NB4 (cell line): ENCODE measurements at regions not wholly inside any gene's neighbourhood (a gene's known extent, or its start where the extent isn't known, plus 50 kb on each side); places are given as distances from the start of the nearest gene placed in this dataset.

Experiments used
- DNase-seq: peaks from one replicate; pipeline ENCODE4 v3.0.0; 2010; ENCODE audit warnings: low read depth
- H3K4me3 ChIP-seq: one replicate; pipeline ENCODE4 v1.5.1; 2011; ENCODE audit warnings: mild to moderate bottlenecking, low read depth, low read length, moderate library complexity
- CTCF ChIP-seq: IDR thresholded peaks from one replicate; pipeline ENCODE4 v1.5.1; 2012; ENCODE audit warnings: low read depth, low read length
- MAX ChIP-seq: IDR thresholded peaks from 2 replicates; pipeline ENCODE4 v1.6.1; 2011; ENCODE audit warnings: low read depth, low read length
- MYC ChIP-seq: IDR thresholded peaks from 2 replicates; pipeline ENCODE4 v1.6.1; 2011; ENCODE audit warnings: low read depth, low read length
- POLR2A ChIP-seq: IDR thresholded peaks from 2 replicates; pipeline ENCODE4 v1.6.1; 2011; ENCODE audit warnings: mild to moderate bottlenecking; ENCODE audit not compliant: insufficient read length; ENCODE audit errors: extremely low read depth

- no peak for DNase-seq
- TF ChIP-seq MYC (no peak), MAX (no peak), POLR2A (no peak), CTCF (no peak)
These were observed 546.3 kb downstream of the EBF1 start for GRCh38 chr5:158553195-158553961.

GRCh38 chr5:158552241-158552640 lies 547.5 kb downstream of the EBF1 start:
- H3K4me3 ChIP-seq, result no peak overlapping the region

More at GRCh38 chr5:158553195-158553961, 546.3 kb downstream of the EBF1 start:
- H3K4me3 ChIP-seq, result no peak overlapping the region

GRCh38 chr5:158549311-158549710 lies 550.4 kb downstream of the EBF1 start:
- no peak overlapping the region for H3K4me3 ChIP-seq
- no peak for TF ChIP-seq CTCF
- TF ChIP-seq POLR2A, result no peak
- no peak for TF ChIP-seq MAX
- no peak for TF ChIP-seq MYC
- DNase-seq, result no peak

More at GRCh38 chr5:158552241-158552640, 547.5 kb downstream of the EBF1 start:
- no peak for DNase-seq
- TF ChIP-seq MYC (no peak), CTCF (no peak), POLR2A (no peak), MAX (no peak)

- TF ChIP-seq MYC (no peak), MAX (no peak), CTCF (no peak), POLR2A (no peak)
- no peak overlapping the region for H3K4me3 ChIP-seq
- no peak for DNase-seq
These were observed 553.0 kb downstream of the EBF1 start for GRCh38 chr5:158546748-158547147.

GRCh38 chr5:158545949-158546530 lies 553.7 kb downstream of the EBF1 start:
- H3K4me3 ChIP-seq, result no peak overlapping the region
- no peak for TF ChIP-seq MAX
- DNase-seq, result no peak
